IMR-90 (cell line): ENCODE measurements at regions not wholly inside any gene's neighbourhood (a gene's known extent, or its start where the extent isn't known, plus 50 kb on each side); places are given as distances from the start of the nearest gene placed in this dataset.

Experiments used
- ATAC-seq: fragments of 200-7000 bp; cut with Tn5 transposase; 2 replicates; pipeline ENCODE4 v1.9.1; 2020; ENCODE audit warnings: low read depth, mild to moderate bottlenecking, moderate library complexity
- BruUV-seq: library from RNA; stranded (reverse); fragments of 400-500 nt; replicated peaks from 2 replicates; lab custom pipeline; 2021; lab: Mats Ljungman, UMichigan
- CTCF ChIA-PET: fragments of 300-600 bp; formaldehyde crosslinking; extraction: SDS; loops from one replicate; lab custom pipeline; 2021; ENCODE audit warnings: antibody characterized with exemption; lab: Yijun Ruan, JAX
- POLR2A ChIA-PET: fragments of 300-600 bp; sonication (Branson Sonifier 250); formaldehyde crosslinking; loops from one replicate; lab custom pipeline; 2022; ENCODE audit warnings: antibody characterized with exemption; ENCODE audit not compliant: unreplicated experiment; lab: Charles Lee
- DNase-seq: peaks from one replicate; pipeline ENCODE4 v3.0.0; 2013
- H2AFZ ChIP-seq: replicated peaks from 2 replicates; pipeline ENCODE3; 2013; ENCODE audit warnings: low read length, mild to moderate bottlenecking; ENCODE audit not compliant: poor library complexity
- H2AK5ac ChIP-seq: 2 replicates; pipeline ENCODE4 v1.6.1; 2013; ENCODE audit warnings: low read depth, low read length, inconsistent platforms
- H2AK9ac ChIP-seq: replicated peaks from 2 replicates; pipeline ENCODE3; 2013; ENCODE audit warnings: mild to moderate bottlenecking, low read depth, low read length, moderate library complexity; ENCODE audit not compliant: poor library complexity
- H2BK120ac ChIP-seq: 2 replicates; pipeline ENCODE4 v1.6.1; 2013; ENCODE audit warnings: low read depth, low read length, inconsistent platforms
- H2BK15ac ChIP-seq: 3 replicates; pipeline ENCODE4 v1.6.1; 2013; ENCODE audit warnings: low read depth, low read length, inconsistent platforms
- H2BK20ac ChIP-seq: 2 replicates; pipeline ENCODE4 v1.6.1; 2013; ENCODE audit warnings: low read depth, mild to moderate bottlenecking, inconsistent platforms, low read length, moderate library complexity
- H2BK5ac ChIP-seq: 2 replicates; pipeline ENCODE4 v1.6.1; 2013; ENCODE audit warnings: mild to moderate bottlenecking, low read depth, low read length, inconsistent platforms; ENCODE audit not compliant: poor library complexity, severe bottlenecking
- H3K14ac ChIP-seq: replicated peaks from 2 replicates; pipeline ENCODE4 v1.6.1; 2013; ENCODE audit warnings: low read depth, low read length, inconsistent platforms
- H3K18ac ChIP-seq: 2 replicates; pipeline ENCODE4 v1.6.1; 2013; ENCODE audit warnings: low read depth, low read length, control low read depth
- H3K23ac ChIP-seq: 2 replicates; pipeline ENCODE4 v1.6.1; 2013; ENCODE audit warnings: low read depth, low read length, inconsistent platforms
- H3K27ac ChIP-seq: 2 replicates; pipeline ENCODE4 v1.5.1; 2013; ENCODE audit warnings: mild to moderate bottlenecking, control low read depth, low read length; ENCODE audit not compliant: insufficient read depth
- H3K27me3 ChIP-seq: 2 replicates; pipeline ENCODE4 v1.6.1; 2013; ENCODE audit warnings: low read length; ENCODE audit not compliant: control insufficient read depth, insufficient read depth
- H3K36me3 ChIP-seq: 2 replicates; pipeline ENCODE4 v1.6.1; 2013; ENCODE audit warnings: low read length, mixed read lengths; ENCODE audit not compliant: control insufficient read depth, insufficient read depth
- H3K4ac ChIP-seq: 2 replicates; pipeline ENCODE4 v1.6.1; 2013; ENCODE audit warnings: low read depth, low read length, inconsistent platforms
- H3K4me1 ChIP-seq: 2 replicates; pipeline ENCODE4 v1.6.1; 2013; ENCODE audit warnings: low read length, mixed read lengths; ENCODE audit not compliant: control insufficient read depth, insufficient read depth
- H3K4me2 ChIP-seq: 2 replicates; pipeline ENCODE4 v1.6.1; 2013; ENCODE audit warnings: low read depth, mild to moderate bottlenecking, control low read depth, low read length, moderate library complexity
- H3K4me3 ChIP-seq: 2 replicates; pipeline ENCODE4 v1.5.1; 2013; ENCODE audit warnings: low read depth, mild to moderate bottlenecking, control low read depth, low read length, moderate library complexity; ENCODE audit not compliant: insufficient read depth
- H3K56ac ChIP-seq: 2 replicates; pipeline ENCODE4 v1.6.1; 2013; ENCODE audit warnings: low read length, inconsistent platforms; ENCODE audit not compliant: insufficient read depth; ENCODE audit errors: extremely low read depth
- H3K79me1 ChIP-seq, 2 experiments: 2 replicates each; pipeline ENCODE4 v1.6.1; 2013; ENCODE audit warnings: low read length in 2 of 2, inconsistent platforms in 1 of 2, low read depth in 1 of 2
- H3K9ac ChIP-seq: 2 replicates; pipeline ENCODE4 v1.6.1; 2013; ENCODE audit warnings: low read depth, low read length, control low read depth
- H3K9me1 ChIP-seq: 2 replicates; pipeline ENCODE4 v1.6.1; 2013; ENCODE audit warnings: low read length, inconsistent platforms; ENCODE audit not compliant: insufficient read depth
- H3K9me3 ChIP-seq: 2 replicates; pipeline ENCODE4 v1.6.1; 2013; ENCODE audit warnings: low read length; ENCODE audit not compliant: control insufficient read depth, insufficient read depth
- H4K20me1 ChIP-seq: 2 replicates; pipeline ENCODE4 v1.6.1; 2013; ENCODE audit warnings: low read length, inconsistent platforms; ENCODE audit not compliant: insufficient read depth
- H4K5ac ChIP-seq: 2 replicates; pipeline ENCODE4 v1.6.1; 2013; ENCODE audit warnings: mild to moderate bottlenecking, low read depth, low read length, control low read depth
- H4K8ac ChIP-seq, 2 experiments: 2 replicates each; pipeline ENCODE4 v1.6.1; 2013; ENCODE audit warnings: low read depth in 2 of 2, low read length in 2 of 2, control low read depth in 1 of 2, inconsistent platforms in 1 of 2
- H4K91ac ChIP-seq: 2 replicates; pipeline ENCODE4 v1.6.1; 2013; ENCODE audit warnings: low read depth, low read length, inconsistent platforms; ENCODE audit not compliant: insufficient read depth
- BHLHE40 ChIP-seq: fragments of 150-350 bp; IDR thresholded peaks from 2 replicates; pipeline ENCODE4 v1.6.1; 2016; ENCODE audit warnings: mild to moderate bottlenecking, low read depth, low read length
- CEBPB ChIP-seq: IDR thresholded peaks from 2 replicates; pipeline ENCODE4 v1.6.1; 2012; ENCODE audit warnings: low read depth, low read length, improper control_type of control experiment
- CHD1 ChIP-seq: IDR thresholded peaks from 2 replicates; pipeline ENCODE4 v1.6.1; 2012; ENCODE audit warnings: low read depth, low read length, improper control_type of control experiment
- FOS ChIP-seq: fragments of 150-350 bp; IDR thresholded peaks from 2 replicates; pipeline ENCODE4 v1.6.1; 2016; ENCODE audit warnings: low read depth, low read length
- MAFK ChIP-seq: IDR thresholded peaks from 2 replicates; pipeline ENCODE4 v1.6.1; 2012; ENCODE audit warnings: low read depth, low read length, improper control_type of control experiment
- MAZ ChIP-seq: IDR thresholded peaks from 2 replicates; pipeline ENCODE4 v1.6.1; 2012; ENCODE audit warnings: low read depth, mild to moderate bottlenecking, low read length, improper control_type of control experiment, moderate library complexity, borderline replicate concordance
- POLR2A ChIP-seq: IDR thresholded peaks from 2 replicates; pipeline ENCODE4 v1.6.1; 2012; ENCODE audit warnings: mild to moderate bottlenecking, low read depth, low read length
- SMC3 ChIP-seq: fragments of 150-350 bp; IDR thresholded peaks from 2 replicates; pipeline ENCODE4 v1.6.1; 2016; ENCODE audit warnings: low read depth, mild to moderate bottlenecking, antibody characterized with exemption, low read length, moderate library complexity
- WGBS, 2 experiments: methylation state at CpG; one replicate each; pipeline versions ENCODE4 v1.1.5 to v1.1.7; 2013; ENCODE audit warnings: missing lambda C conversion rate in 2 of 2; ENCODE audit not compliant: insufficient read length in 1 of 2; ENCODE audit errors: extremely low coverage in 2 of 2; 5-methylcytosine and 5-hydroxymethylcytosine counted together
- dilution Hi-C: fragments of 300-500 bp; cut with HindIII; formaldehyde crosslinking; loops from one replicate; pipeline ENCODE4 v1.14.3; 2018; ENCODE audit warnings: low sequenced_read_pairs; ENCODE audit not compliant: unreplicated experiment
- in situ Hi-C: fragments of 300-500 bp; cut with MboI; formaldehyde crosslinking; loops from 3 replicates; pipeline ENCODE4 v1.14.3; 2019; ENCODE audit warnings: low sequenced_read_pairs, inconsistent platforms, mixed read lengths
- intact Hi-C: fragments of 100-400 bp; cut with micrococcal nuclease; formaldehyde crosslinking; loops from 2 replicates; pipeline ENCODE4 v1.10.0; 2022
- TF ChIP-seq, protein P1 (sequence below): fragments of 150-350 bp; IDR thresholded peaks from 2 replicates; pipeline ENCODE4 v1.6.1; 2017; ENCODE audit warnings: mild to moderate bottlenecking, antibody characterized with exemption, low read length, low read depth

DNA sequence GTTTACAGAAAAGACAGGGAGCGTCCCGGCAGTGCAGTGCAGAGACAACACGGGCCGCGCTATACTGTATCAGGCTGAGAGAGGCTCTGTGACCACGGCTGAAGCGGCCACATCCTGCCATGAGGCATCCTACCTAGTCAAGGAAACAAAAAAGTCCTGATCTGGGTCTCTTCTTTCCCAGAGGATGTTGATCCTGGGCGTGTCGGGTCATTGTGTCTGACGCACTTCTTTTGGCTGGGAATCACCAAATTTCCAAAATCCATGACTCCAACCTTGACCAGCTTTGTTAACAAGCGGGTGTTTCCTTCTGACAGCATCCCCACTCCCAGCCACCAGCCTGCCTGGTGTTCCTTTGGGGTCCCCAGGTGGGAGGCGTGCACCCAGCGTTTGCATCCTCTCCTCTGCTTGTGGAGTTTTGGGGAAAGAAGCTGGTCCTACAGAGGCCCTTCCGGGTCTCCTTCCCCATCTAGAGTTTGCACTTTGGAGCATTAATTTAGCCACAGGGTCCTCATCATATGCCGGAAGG, 91.4 kb upstream of the RAI14 start:
- Histone ChIP-seq H3K9me3 (no peaks in the 10 kb centered on the region), H3K4me3 (no peak overlapping the region), H3K4me2 (no peak overlapping the region), H4K8ac (no peak overlapping the region), H2BK15ac (peak overlapping the region; percentile 97; the same call in 1 of the 3 replicates), H4K5ac (no peak overlapping the region), H2AK9ac (peak overlapping the region; percentile 40), H4K91ac (0 out of 2 replicates have a peak overlapping the region, but pooled peaks have one; percentile 65), H2AK5ac (peak overlapping the region; percentile 53; the same call in 1 of the 2 replicates), H3K4me1 (peaks cover 9% of the 10 kb centered on the region), H3K27me3 (no peaks in the 10 kb centered on the region), H3K79me1 (peaks cover 3 to 6% of the 10 kb centered on the region in 2 experiments; a peak in 2 of 4 replicates), H2AFZ (peak overlapping the region; percentile 86), H3K9me1 (peaks cover 14% of the 10 kb centered on the region), H3K9ac (no peak overlapping the region), H3K36me3 (no peaks in the 10 kb centered on the region), H2BK20ac (peak overlapping the region; percentile 75; the same call in 1 of the 2 replicates), H3K14ac (0 out of 2 replicates have a peak overlapping the region, but pooled peaks have one; percentile 26), H3K18ac (no peak overlapping the region), H2BK120ac (peak overlapping the region; percentile 96; the same call in 1 of the 2 replicates), H4K20me1 (no peaks in the 10 kb centered on the region), H2BK5ac (no peak overlapping the region), H3K4ac (peak overlapping the region; percentile 58), H3K56ac (no peak overlapping the region), H3K23ac (peak overlapping the region; percentile 49; the same call in 1 of the 2 replicates), H3K27ac (no peak overlapping the region)
- TF ChIP-seq FOS (no peak), POLR2A (no peak), CHD1 (no peak), MAZ (no peak), MAFK (no peak), CEBPB (no peak), BHLHE40 (no peak), SMC3 (no peak)
- TF ChIP-seq, protein P1, sequence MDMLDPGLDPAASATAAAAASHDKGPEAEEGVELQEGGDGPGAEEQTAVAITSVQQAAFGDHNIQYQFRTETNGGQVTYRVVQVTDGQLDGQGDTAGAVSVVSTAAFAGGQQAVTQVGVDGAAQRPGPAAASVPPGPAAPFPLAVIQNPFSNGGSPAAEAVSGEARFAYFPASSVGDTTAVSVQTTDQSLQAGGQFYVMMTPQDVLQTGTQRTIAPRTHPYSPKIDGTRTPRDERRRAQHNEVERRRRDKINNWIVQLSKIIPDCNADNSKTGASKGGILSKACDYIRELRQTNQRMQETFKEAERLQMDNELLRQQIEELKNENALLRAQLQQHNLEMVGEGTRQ, result no peak
- ChIA-PET POLR2A (no interaction called here), CTCF (no interaction called here)
- intact Hi-C loops (no loop called here), in situ Hi-C loops (no loop called here), dilution Hi-C loops (no loop called here)
- no peak for DNase-seq
- no TSS peak for BruUV-seq
- ATAC-seq, result no peak
- 72% methylated on average over 5 of the region's 15 CpGs; no CpG with 5 or more reads in 1 of the 2 experiments for WGBS, 2 experiments
